HUES48 (cell line): ENCODE measurements at regions not wholly inside any gene's neighbourhood (a gene's known extent, or its start where the extent isn't known, plus 50 kb on each side); places are given as distances from the start of the nearest gene placed in this dataset.

Experiments
- H3K27ac ChIP-seq: one replicate; pipeline ENCODE4 v1.7.0; 2013; ENCODE audit warnings: low read depth, low read length, inconsistent platforms
- H3K27me3 ChIP-seq: 2 replicates; pipeline ENCODE4 v1.6.1; 2013; ENCODE audit warnings: mild to moderate bottlenecking, low read length; ENCODE audit not compliant: control insufficient read depth, insufficient read depth
- H3K36me3 ChIP-seq: 2 replicates; pipeline ENCODE4 v1.6.1; 2013; ENCODE audit warnings: low read length; ENCODE audit not compliant: control insufficient read depth, insufficient read depth
- H3K4me1 ChIP-seq: 2 replicates; pipeline ENCODE4 v1.6.1; 2013; ENCODE audit warnings: mild to moderate bottlenecking, low read length; ENCODE audit not compliant: control insufficient read depth, insufficient read depth
- H3K4me3 ChIP-seq: 2 replicates; pipeline ENCODE4 v1.5.1; 2013; ENCODE audit warnings: mild to moderate bottlenecking, low read depth, low read length
- H3K9ac ChIP-seq: 2 replicates; pipeline ENCODE4 v1.6.1; 2013; ENCODE audit warnings: mild to moderate bottlenecking, low read depth, low read length, moderate library complexity
- H3K9me3 ChIP-seq: 2 replicates; pipeline ENCODE4 v1.6.1; 2013; ENCODE audit warnings: low read length; ENCODE audit not compliant: control insufficient read depth, insufficient read depth

- Histone ChIP-seq H3K9me3 (no peaks in the 10 kb centered on the region), H3K36me3 (no peaks in the 10 kb centered on the region), H3K4me1 (no peaks in the 10 kb centered on the region), H3K9ac (no peak overlapping the region), H3K27ac (no peak overlapping the region), H3K4me3 (no peak overlapping the region), H3K27me3 (peaks cover 14% of the 10 kb centered on the region)
These were observed 496.4 kb downstream of the FOXO1 start for GRCh38 chr13:40170091-40170490.

GRCh38 chr13:40170982-40171381 is 495.5 kb downstream of the FOXO1 start:
- no peaks in the 10 kb centered on the region for H3K4me1 ChIP-seq
- H3K9ac ChIP-seq: no peak overlapping the region
- peaks cover 14% of the 10 kb centered on the region for H3K27me3 ChIP-seq
- H3K9me3 ChIP-seq: no peaks in the 10 kb centered on the region
- no peak overlapping the region for H3K4me3 ChIP-seq
- no peak overlapping the region for H3K27ac ChIP-seq
- H3K36me3 ChIP-seq: no peaks in the 10 kb centered on the region

GRCh38 chr13:40171566-40171965 is 494.9 kb downstream of the FOXO1 start:
- H3K9ac ChIP-seq: no peak overlapping the region
- H3K36me3 ChIP-seq: no peaks in the 10 kb centered on the region
- no peak overlapping the region for H3K27ac ChIP-seq
- H3K27me3 ChIP-seq: peaks cover 14% of the 10 kb centered on the region
- no peaks in the 10 kb centered on the region for H3K9me3 ChIP-seq
- H3K4me1 ChIP-seq: no peaks in the 10 kb centered on the region
- H3K4me3 ChIP-seq: no peak overlapping the region

GRCh38 chr13:40172149-40172591 is 494.3 kb downstream of the FOXO1 start:
- Histone ChIP-seq H3K4me3 (no peak overlapping the region), H3K27ac (no peak overlapping the region)

GRCh38 chr13:40172878-40173277 is 493.6 kb downstream of the FOXO1 start:
- peaks cover 24% of the 10 kb centered on the region for H3K27me3 ChIP-seq
- H3K27ac ChIP-seq: no peak overlapping the region
- no peaks in the 10 kb centered on the region for H3K9me3 ChIP-seq
- H3K4me3 ChIP-seq: no peak overlapping the region
- no peaks in the 10 kb centered on the region for H3K36me3 ChIP-seq
- H3K4me1 ChIP-seq: no peaks in the 10 kb centered on the region
- no peak overlapping the region for H3K9ac ChIP-seq

More at GRCh38 chr13:40172149-40172591, 494.3 kb downstream of the FOXO1 start:
- Histone ChIP-seq H3K27me3 (peaks cover 17% of the 10 kb centered on the region), H3K36me3 (no peaks in the 10 kb centered on the region), H3K4me1 (no peaks in the 10 kb centered on the region), H3K9ac (no peak overlapping the region), H3K9me3 (no peaks in the 10 kb centered on the region)

- no peaks in the 10 kb centered on the region for H3K36me3 ChIP-seq
- no peaks in the 10 kb centered on the region for H3K4me1 ChIP-seq
- no peak overlapping the region for H3K9ac ChIP-seq
- peaks cover 37% of the 10 kb centered on the region for H3K27me3 ChIP-seq
- H3K9me3 ChIP-seq: no peaks in the 10 kb centered on the region
- H3K27ac ChIP-seq: no peak overlapping the region
- no peak overlapping the region for H3K4me3 ChIP-seq
These were observed 490.8 kb downstream of the FOXO1 start for GRCh38 chr13:40175639-40176038.

- Histone ChIP-seq H3K4me1 (no peaks in the 10 kb centered on the region), H3K27ac (no peak overlapping the region), H3K36me3 (no peaks in the 10 kb centered on the region), H3K27me3 (peaks cover 37% of the 10 kb centered on the region), H3K9me3 (no peaks in the 10 kb centered on the region), H3K9ac (no peak overlapping the region), H3K4me3 (no peak overlapping the region)
These were observed 490.2 kb downstream of the FOXO1 start for GRCh38 chr13:40176242-40176641.

GRCh38 chr13:40178130-40178529 is 488.3 kb downstream of the FOXO1 start:
- Histone ChIP-seq H3K4me3 (no peak overlapping the region), H3K36me3 (no peaks in the 10 kb centered on the region), H3K9me3 (no peaks in the 10 kb centered on the region), H3K9ac (no peak overlapping the region), H3K4me1 (no peaks in the 10 kb centered on the region), H3K27me3 (peaks cover 27% of the 10 kb centered on the region), H3K27ac (no peak overlapping the region)

- H3K4me1 ChIP-seq: no peaks in the 10 kb centered on the region
These were observed 486.8 kb downstream of the FOXO1 start for GRCh38 chr13:40179445-40180281.

GRCh38 chr13:40180776-40181175 is 485.7 kb downstream of the FOXO1 start:
- Histone ChIP-seq H3K36me3 (no peaks in the 10 kb centered on the region), H3K4me1 (no peaks in the 10 kb centered on the region), H3K9me3 (no peaks in the 10 kb centered on the region), H3K4me3 (no peak overlapping the region), H3K27me3 (peaks cover 23% of the 10 kb centered on the region), H3K27ac (no peak overlapping the region), H3K9ac (no peak overlapping the region)

More at GRCh38 chr13:40179445-40180281, 486.8 kb downstream of the FOXO1 start:
- no peaks in the 10 kb centered on the region for H3K36me3 ChIP-seq
- H3K27ac ChIP-seq: no peak overlapping the region
- no peaks in the 10 kb centered on the region for H3K9me3 ChIP-seq
- no peak overlapping the region for H3K9ac ChIP-seq
- H3K4me3 ChIP-seq: no peak overlapping the region
- H3K27me3 ChIP-seq: peaks cover 26% of the 10 kb centered on the region

GRCh38 chr13:40181203-40181845 is 485.1 kb downstream of the FOXO1 start:
- Histone ChIP-seq H3K27me3 (peaks cover 23% of the 10 kb centered on the region), H3K4me1 (no peaks in the 10 kb centered on the region), H3K36me3 (no peaks in the 10 kb centered on the region), H3K9me3 (no peaks in the 10 kb centered on the region), H3K4me3 (no peak overlapping the region), H3K27ac (no peak overlapping the region), H3K9ac (no peak overlapping the region)
